B cell (primary cell): ENCODE measurements at regions not wholly inside any gene's neighbourhood (a gene's known extent, or its start where the extent isn't known, plus 50 kb on each side); places are given as distances from the start of the nearest gene placed in this dataset.

ENCODE experiments used
- CTCF ChIP-seq: fragments of 200-600 bp; IDR thresholded peaks from one replicate; pipeline ENCODE4 v1.8.0; 2022; ENCODE audit warnings: antibody characterized with exemption, mild to moderate bottlenecking
- EZH2 ChIP-seq: IDR thresholded peaks from 2 replicates; pipeline ENCODE4 v1.6.1; 2012; ENCODE audit warnings: borderline replicate concordance, low read depth, mild to moderate bottlenecking, moderate library complexity, low read length; ENCODE audit not compliant: insufficient read depth, poor library complexity, severe bottlenecking

- TF ChIP-seq CTCF: no peak
- TF ChIP-seq EZH2: no peak
These were observed 155.3 kb downstream of the GADD45G start for GRCh38 chr9:89760123-89760522.
